Activated naive CD8-positive, alpha-beta T cell treated with anti-CD3 and anti-CD28 coated beads, Interleukin-2, amount 10 ng/mL, durations not matched to agents 7 days and 5 days (primary cell): ENCODE measurements at regions not wholly inside any gene's neighbourhood (a gene's known extent, or its start where the extent isn't known, plus 50 kb on each side); places are given as distances from the start of the nearest gene placed in this dataset.
A peak's percentile ranks its signal among the peaks of the same experiment; 100 is the strongest.

ENCODE experiments used
- ATAC-seq: fragments of 150-1000 bp; cut with Tn5 transposase; one replicate; pipeline ENCODE4 v1.10.0; 2021; ENCODE audit warnings: low read depth, moderate library complexity
- POLR2A ChIA-PET: fragments of 350-600 bp; sonication (Branson Sonifier 250); formaldehyde crosslinking; loops from one replicate; lab custom pipeline; 2021; ENCODE audit warnings: antibody characterized with exemption; lab: Charles Lee
- DNase-seq: peaks from one replicate; pipeline ENCODE4 v3.0.0; 2021
- H3K27ac Mint-ChIP-seq: one replicate; pipeline ENCODE4 v1.8.0; 2022; ENCODE audit warnings: mild to moderate bottlenecking, mixed read lengths
- H3K27me3 Mint-ChIP-seq: one replicate; pipeline ENCODE4 v1.8.0; 2022; ENCODE audit warnings: mild to moderate bottlenecking, moderate library complexity, mixed read lengths
- H3K36me3 Mint-ChIP-seq: one replicate; pipeline ENCODE4 v1.8.0; 2021; ENCODE audit warnings: mild to moderate bottlenecking, mixed read lengths
- H3K4me1 Mint-ChIP-seq: one replicate; pipeline ENCODE4 v1.8.0; 2021; ENCODE audit warnings: mixed read lengths
- H3K4me3 Mint-ChIP-seq: one replicate; pipeline ENCODE4 v1.8.0; 2022; ENCODE audit warnings: mild to moderate bottlenecking, moderate library complexity, mixed read lengths
- H3K9me3 Mint-ChIP-seq: one replicate; pipeline ENCODE4 v1.8.0; 2021; ENCODE audit warnings: mixed read lengths

- ATAC-seq (no peak), DNase-seq (no peak)
- Mint-ChIP-seq H3K4me3 (no peak overlapping the region), H3K4me1 (peaks cover 20% of the 10 kb centered on the region), H3K27me3 (peaks cover 31% of the 10 kb centered on the region), H3K36me3 (no peaks in the 10 kb centered on the region), H3K9me3 (no peaks in the 10 kb centered on the region), H3K27ac (no peak overlapping the region)
- POLR2A ChIA-PET, result no interaction called here
Measured at GRCh38 chr4:3368334-3368733, 73.4 kb upstream of the HGFAC start.

- H3K27ac Mint-ChIP-seq, result peak overlapping the region; percentile 34
- H3K36me3 Mint-ChIP-seq, result no peaks in the 10 kb centered on the region
- H3K4me1 Mint-ChIP-seq, result peaks cover 20% of the 10 kb centered on the region
- peaks cover 31% of the 10 kb centered on the region for H3K27me3 Mint-ChIP-seq
- POLR2A ChIA-PET, result no interaction called here
- ATAC-seq (peak; percentile 41), DNase-seq (no peak)
- peak overlapping the region; percentile 70 for H3K4me3 Mint-ChIP-seq
- H3K9me3 Mint-ChIP-seq, result no peaks in the 10 kb centered on the region
Measured at GRCh38 chr4:3368841-3369760, 72.7 kb upstream of the HGFAC start.

- H3K9me3 Mint-ChIP-seq, result no peaks in the 10 kb centered on the region
- peaks cover 20% of the 10 kb centered on the region for H3K4me1 Mint-ChIP-seq
- DNase-seq (no peak), ATAC-seq (peak; percentile 31)
- H3K27ac Mint-ChIP-seq, result no peak overlapping the region
- POLR2A ChIA-PET, result no interaction called here
- peaks cover 31% of the 10 kb centered on the region for H3K27me3 Mint-ChIP-seq
- no peaks in the 10 kb centered on the region for H3K36me3 Mint-ChIP-seq
- peak overlapping the region; percentile 70 for H3K4me3 Mint-ChIP-seq
Measured at GRCh38 chr4:3369781-3370674, 71.7 kb upstream of the HGFAC start.

GRCh38 chr4:3371033-3372001 lies 70.5 kb upstream of the HGFAC start:
- Mint-ChIP-seq H3K27me3 (peaks cover 31% of the 10 kb centered on the region), H3K4me1 (peaks cover 20% of the 10 kb centered on the region), H3K4me3 (no peak overlapping the region), H3K27ac (no peak overlapping the region), H3K36me3 (no peaks in the 10 kb centered on the region), H3K9me3 (no peaks in the 10 kb centered on the region)
- POLR2A ChIA-PET, result no interaction called here
- DNase-seq, result no peak
- ATAC-seq, result no peak

GRCh38 chr4:3372264-3372932 lies 69.4 kb upstream of the HGFAC start:
- no peak for DNase-seq
- Mint-ChIP-seq H3K4me3 (no peak overlapping the region), H3K9me3 (no peaks in the 10 kb centered on the region), H3K36me3 (no peaks in the 10 kb centered on the region), H3K27me3 (peaks cover 31% of the 10 kb centered on the region), H3K4me1 (peaks cover 20% of the 10 kb centered on the region), H3K27ac (no peak overlapping the region)
- POLR2A ChIA-PET, result no interaction called here
- ATAC-seq, result no peak

- DNase-seq, result no peak
- no peak overlapping the region for H3K27ac Mint-ChIP-seq
- no peak overlapping the region for H3K4me3 Mint-ChIP-seq
- POLR2A ChIA-PET, result no interaction called here
- no peaks in the 10 kb centered on the region for H3K36me3 Mint-ChIP-seq
- no peaks in the 10 kb centered on the region for H3K9me3 Mint-ChIP-seq
- H3K4me1 Mint-ChIP-seq, result peaks cover 20% of the 10 kb centered on the region
- peaks cover 31% of the 10 kb centered on the region for H3K27me3 Mint-ChIP-seq
- ATAC-seq, result no peak
Measured at GRCh38 chr4:3372933-3373465, 68.8 kb upstream of the HGFAC start.

GRCh38 chr4:3373468-3373867 lies 68.3 kb upstream of the HGFAC start:
- Mint-ChIP-seq H3K27me3 (peaks cover 31% of the 10 kb centered on the region), H3K4me1 (peaks cover 16% of the 10 kb centered on the region), H3K4me3 (no peak overlapping the region), H3K36me3 (no peaks in the 10 kb centered on the region), H3K27ac (no peak overlapping the region), H3K9me3 (no peaks in the 10 kb centered on the region)
- DNase-seq (no peak), ATAC-seq (no peak)
- POLR2A ChIA-PET, result no interaction called here

- POLR2A ChIA-PET, result no interaction called here
- DNase-seq (no peak), ATAC-seq (no peak)
- Mint-ChIP-seq H3K27me3 (peaks cover 31% of the 10 kb centered on the region), H3K27ac (no peak overlapping the region), H3K4me3 (no peak overlapping the region), H3K4me1 (peaks cover 11% of the 10 kb centered on the region), H3K36me3 (no peaks in the 10 kb centered on the region), H3K9me3 (peaks cover 4% of the 10 kb centered on the region)
Measured at GRCh38 chr4:3374011-3374645, 67.6 kb upstream of the HGFAC start.

- Mint-ChIP-seq H3K27ac (no peak overlapping the region), H3K4me1 (peaks cover 6% of the 10 kb centered on the region), H3K36me3 (no peaks in the 10 kb centered on the region), H3K27me3 (peaks cover 29% of the 10 kb centered on the region), H3K4me3 (no peak overlapping the region), H3K9me3 (peaks cover 6% of the 10 kb centered on the region)
- no peak for DNase-seq
- ATAC-seq, result no peak
- POLR2A ChIA-PET, result no interaction called here
Measured at GRCh38 chr4:3374667-3375066, 67.1 kb upstream of the HGFAC start.

- Mint-ChIP-seq H3K4me3 (no peak overlapping the region), H3K36me3 (no peaks in the 10 kb centered on the region), H3K27ac (no peak overlapping the region), H3K4me1 (no peaks in the 10 kb centered on the region), H3K9me3 (peaks cover 11% of the 10 kb centered on the region), H3K27me3 (peaks cover 22% of the 10 kb centered on the region)
- POLR2A ChIA-PET, result no interaction called here
- DNase-seq (no peak), ATAC-seq (no peak)
Measured at GRCh38 chr4:3375688-3376087, 66.1 kb upstream of the HGFAC start.

GRCh38 chr4:3376266-3376665 lies 65.5 kb upstream of the HGFAC start:
- POLR2A ChIA-PET, result no interaction called here
- Mint-ChIP-seq H3K4me1 (no peaks in the 10 kb centered on the region), H3K36me3 (no peaks in the 10 kb centered on the region), H3K27ac (no peak overlapping the region), H3K9me3 (peaks cover 15% of the 10 kb centered on the region), H3K27me3 (peaks cover 16% of the 10 kb centered on the region), H3K4me3 (no peak overlapping the region)
- DNase-seq, result no peak
- no peak for ATAC-seq

- POLR2A ChIA-PET, result no interaction called here
- H3K27me3 Mint-ChIP-seq, result peaks cover 9% of the 10 kb centered on the region
- no peaks in the 10 kb centered on the region for H3K4me1 Mint-ChIP-seq
- ATAC-seq (no peak), DNase-seq (no peak)
- no peak overlapping the region for H3K27ac Mint-ChIP-seq
- H3K4me3 Mint-ChIP-seq, result no peak overlapping the region
- H3K36me3 Mint-ChIP-seq, result no peaks in the 10 kb centered on the region
- H3K9me3 Mint-ChIP-seq, result peaks cover 21% of the 10 kb centered on the region
Measured at GRCh38 chr4:3377557-3377956, 64.2 kb upstream of the HGFAC start.
